PC-9 (cell line): ENCODE measurements at regions not wholly inside any gene's neighbourhood (a gene's known extent, or its start where the extent isn't known, plus 50 kb on each side); places are given as distances from the start of the nearest gene placed in this dataset.

Source experiments
- BruUV-seq: library from RNA; stranded (reverse); fragments of 400-500 nt; replicated peaks from 2 replicates; lab custom pipeline; 2021; lab: Mats Ljungman, UMichigan
- CTCF ChIA-PET: fragments of 300-600 bp; sonication (Branson Sonifier 250); formaldehyde crosslinking; loops from one replicate; lab custom pipeline; 2022; ENCODE audit warnings: antibody characterized with exemption; lab: Charles Lee
- POLR2A ChIA-PET: fragments of 300-600 bp; sonication (Branson Sonifier 250); formaldehyde crosslinking; loops from one replicate; lab custom pipeline; 2022; ENCODE audit warnings: antibody characterized with exemption; ENCODE audit not compliant: unreplicated experiment; lab: Charles Lee
- DNase-seq, 2 experiments: peaks; one replicate each; pipeline versions ENCODE4 v3.0.0 to v3.0.0-alpha.2; 2015 to 2022; ENCODE audit warnings: mixed read lengths in 1 of 2
- H2AFZ ChIP-seq: fragments of 200-600 bp; sonication (generic); 2 replicates; pipeline ENCODE4 v1.8.1; 2017; ENCODE audit warnings: antibody characterized with exemption
- H3F3A ChIP-seq: fragments of 200-600 bp; sonication (generic); 2 replicates; pipeline ENCODE4 v1.8.1; 2017; ENCODE audit warnings: antibody characterized with exemption, mild to moderate bottlenecking, low read depth; ENCODE audit not compliant: insufficient read depth
- H3K27ac ChIP-seq: fragments of 200-600 bp; sonication (generic); 2 replicates; pipeline ENCODE4 v1.6.1; 2016; ENCODE audit warnings: mixed run types
- H3K27me3 ChIP-seq: fragments of 200-600 bp; sonication (generic); 2 replicates; pipeline ENCODE4 v1.6.1; 2016; ENCODE audit warnings: low read depth, mixed run types; ENCODE audit not compliant: insufficient read depth
- H3K36me3 ChIP-seq: fragments of 200-600 bp; sonication (generic); 2 replicates; pipeline ENCODE4 v1.6.1; 2016; ENCODE audit warnings: low read depth, mixed run types
- H3K4me1 ChIP-seq: fragments of 200-600 bp; sonication (generic); replicated peaks from 2 replicates; pipeline ENCODE4 v1.6.1; 2016; ENCODE audit warnings: mixed run types; ENCODE audit not compliant: insufficient read depth
- H3K4me2 ChIP-seq: fragments of 200-600 bp; sonication (generic); 2 replicates; pipeline ENCODE4 v1.6.1; 2017; ENCODE audit warnings: mixed run types
- H3K4me3 ChIP-seq: fragments of 200-600 bp; sonication (generic); 2 replicates; pipeline ENCODE4 v1.6.1; 2016; ENCODE audit warnings: mixed run types
- H3K79me2 ChIP-seq: fragments of 200-600 bp; sonication (generic); 2 replicates; pipeline ENCODE4 v1.6.1; 2017; ENCODE audit warnings: low read depth, mixed run types
- H3K9me2 ChIP-seq: fragments of 200-600 bp; sonication (generic); 2 replicates; pipeline ENCODE4 v1.8.1; 2017; ENCODE audit warnings: mild to moderate bottlenecking; ENCODE audit not compliant: insufficient read depth
- H3K9me3 ChIP-seq: fragments of 200-600 bp; sonication (generic); 2 replicates; pipeline ENCODE4 v1.8.1; 2016; ENCODE audit warnings: low read depth; ENCODE audit not compliant: insufficient read depth
- H4K20me1 ChIP-seq: fragments of 200-600 bp; sonication (generic); 2 replicates; pipeline ENCODE4 v1.8.1; 2017; ENCODE audit not compliant: insufficient read depth
- CTCF ChIP-seq: fragments of 200-600 bp; sonication (generic); conservative IDR thresholded peaks from 2 replicates; pipeline ENCODE4 v1.6.1; 2017; ENCODE audit warnings: mixed run types, antibody characterized with exemption, mild to moderate bottlenecking, moderate library complexity
- EZH2 ChIP-seq: fragments of 200-600 bp; sonication (generic); IDR thresholded peaks from 2 replicates; pipeline ENCODE4 v1.8.0; 2017; ENCODE audit warnings: antibody characterized with exemption, low read depth
- intact Hi-C: fragments of 100-400 bp; cut with micrococcal nuclease; formaldehyde crosslinking; loops from one replicate; pipeline ENCODE4 v1.10.0; 2022; ENCODE audit not compliant: unreplicated experiment

GRCh38 chr18:60500960-60501359 lies 128.4 kb upstream of the MC4R start:
- Histone ChIP-seq H3K4me1 (no peaks in the 10 kb centered on the region), H3K4me3 (no peak overlapping the region), H3K9me3 (no peaks in the 10 kb centered on the region), H4K20me1 (no peaks in the 10 kb centered on the region), H3K79me2 (no peaks in the 10 kb centered on the region), H3K36me3 (no peaks in the 10 kb centered on the region), H3F3A (no peaks in the 10 kb centered on the region), H2AFZ (no peak overlapping the region), H3K27me3 (no peaks in the 10 kb centered on the region), H3K27ac (no peak overlapping the region), H3K4me2 (no peak overlapping the region), H3K9me2 (no peaks in the 10 kb centered on the region)
- TF ChIP-seq EZH2 (no peak), CTCF (no peak)
- no TSS peak for BruUV-seq
- POLR2A ChIA-PET = no interaction called here
- CTCF ChIA-PET = no interaction called here
- DNase-seq = no peak
- intact Hi-C loops = no loop called here

GRCh38 chr18:60502591-60502990 lies 130.0 kb upstream of the MC4R start:
- intact Hi-C loops = no loop called here
- POLR2A ChIA-PET = no interaction called here
- no peaks in the 10 kb centered on the region for H3K9me2 ChIP-seq
- no TSS peak for BruUV-seq
- no peaks in the 10 kb centered on the region for H3K9me3 ChIP-seq
- no peak overlapping the region for H3K27ac ChIP-seq
- H4K20me1 ChIP-seq = no peaks in the 10 kb centered on the region
- H3K4me3 ChIP-seq = no peak overlapping the region
- no peaks in the 10 kb centered on the region for H3K79me2 ChIP-seq
- TF ChIP-seq CTCF (no peak), EZH2 (no peak)
- DNase-seq = no peak
- no peak overlapping the region for H2AFZ ChIP-seq
- no peaks in the 10 kb centered on the region for H3K27me3 ChIP-seq
- no peaks in the 10 kb centered on the region for H3K36me3 ChIP-seq
- no peaks in the 10 kb centered on the region for H3K4me1 ChIP-seq
- CTCF ChIA-PET = no interaction called here
- no peak overlapping the region for H3K4me2 ChIP-seq
- H3F3A ChIP-seq = no peaks in the 10 kb centered on the region

- Histone ChIP-seq H3K79me2 (no peaks in the 10 kb centered on the region), H3K27ac (no peak overlapping the region), H3K9me2 (no peaks in the 10 kb centered on the region), H3K4me2 (no peak overlapping the region), H2AFZ (no peak overlapping the region), H3K27me3 (no peaks in the 10 kb centered on the region), H3F3A (no peaks in the 10 kb centered on the region), H3K4me1 (no peaks in the 10 kb centered on the region), H4K20me1 (no peaks in the 10 kb centered on the region), H3K36me3 (no peaks in the 10 kb centered on the region), H3K4me3 (no peak overlapping the region), H3K9me3 (no peaks in the 10 kb centered on the region)
- POLR2A ChIA-PET = no interaction called here
- CTCF ChIA-PET = no interaction called here
- BruUV-seq = no TSS peak
- intact Hi-C loops = no loop called here
- no peak for DNase-seq
- TF ChIP-seq CTCF = no peak
- no peak for TF ChIP-seq EZH2
Measured at GRCh38 chr18:60503199-60503598, 130.6 kb upstream of the MC4R start.
